GM12878 (cell line): ENCODE measurements at regions not wholly inside any gene's neighbourhood (a gene's known extent, or its start where the extent isn't known, plus 50 kb on each side); places are given as distances from the start of the nearest gene placed in this dataset.

Source experiments
- CBX3 ChIP-seq: fragments of 200-600 bp; sonication (generic); IDR thresholded peaks from 2 replicates; pipeline ENCODE4 v1.6.1; 2016; ENCODE audit warnings: low read depth, borderline replicate concordance
- CTCF ChIP-seq, 3 experiments: IDR thresholded peaks in 2 of 3; conservative IDR thresholded peaks in 1 of 3; 2 replicates each; pipeline ENCODE4 v1.5.1; 2011; ENCODE audit warnings: low read depth in 3 of 3, low read length in 3 of 3, mild to moderate bottlenecking in 3 of 3, control low read depth in 2 of 3, moderate library complexity in 2 of 3, inconsistent platforms in 1 of 3, mixed read lengths in 1 of 3; ENCODE audit not compliant: control insufficient read depth in 2 of 3, insufficient read depth in 1 of 3; ENCODE audit errors: extremely low read depth in 1 of 3
- FOS ChIP-seq: IDR thresholded peaks from 3 replicates; pipeline ENCODE4 v1.6.1; 2011; ENCODE audit warnings: borderline replicate concordance; ENCODE audit not compliant: insufficient read length; ENCODE audit errors: extremely low read depth
- HDAC2 ChIP-seq: fragments of 200-600 bp; sonication (generic); IDR thresholded peaks from 2 replicates; pipeline ENCODE4 v1.6.1; 2017
- PKNOX1 ChIP-seq: fragments of 450-650 bp; IDR thresholded peaks from 2 replicates; pipeline ENCODE4 v1.6.1; 2016; ENCODE audit warnings: mild to moderate bottlenecking
- POLR2AphosphoS5 ChIP-seq: IDR thresholded peaks from 2 replicates; pipeline ENCODE4 v1.6.1; 2011; ENCODE audit warnings: mild to moderate bottlenecking, low read length, inconsistent platforms
- REST ChIP-seq: IDR thresholded peaks from 2 replicates; pipeline ENCODE4 v1.6.1; 2012; ENCODE audit warnings: mild to moderate bottlenecking, low read depth, low read length
- SMC3 ChIP-seq: IDR thresholded peaks from 2 replicates; pipeline ENCODE4 v1.6.1; 2011; ENCODE audit warnings: low read length, improper control_type of control experiment, borderline replicate concordance
- YY1 ChIP-seq: IDR thresholded peaks from 2 replicates; pipeline ENCODE4 v1.6.1; 2011; ENCODE audit warnings: low read depth, mild to moderate bottlenecking, low read length

GRCh38 chr5:4662756-4663155 is 477.4 kb upstream of the ADAMTS16 start:
- TF ChIP-seq CTCF (IDR thresholded peaks at IDR 0.05 in 2 of 3, conservative IDR thresholded peaks at IDR 0.05 in 1 of 3; ENCODE audit: control insufficient read depth in 2 of 3, extremely low read depth in 1 of 3, insufficient read depth in 1 of 3, low read depth in 3 of 3, low read length in 3 of 3) = no peak
- TF ChIP-seq REST = no peak
- no peak for TF ChIP-seq POLR2AphosphoS5
- no peak for TF ChIP-seq YY1
- TF ChIP-seq PKNOX1 = no peak
- no peak for TF ChIP-seq CBX3
- TF ChIP-seq SMC3 = no peak
- TF ChIP-seq HDAC2 = no peak
- no peak for TF ChIP-seq FOS
